Head of caudate nucleus (tissue), 42 donors: ENCODE measurements at regions not wholly inside any gene's neighbourhood (a gene's known extent, or its start where the extent isn't known, plus 50 kb on each side); places are given as distances from the start of the nearest gene placed in this dataset.
"Not testable (repeated sequence)": the region's sequence is repeated elsewhere in the genome, so short reads cannot be mapped to it uniquely, and the experiment has no call there.

Experiments
- DNase-seq, 42 donors: peaks; one replicate each; pipeline versions ENCODE4 v3.0.0 to v3.0.0-alpha.2; 2020 to 2021; ENCODE audit warnings: mixed read lengths in 7 of 42
- intact Hi-C: fragments of 100-400 bp; cut with DNase I; formaldehyde crosslinking; loops from one replicate; pipeline ENCODE4 v1.15.0; 2022

- DNase-seq: no peak
- intact Hi-C loops: no loop called here
These were observed 74.7 kb upstream of the PTPN1 start for GRCh38 chr20:50435397-50436051.

GRCh38 chr20:50436052-50436656, 74.0 kb upstream of the PTPN1 start:
- DNase-seq: no peak
- intact Hi-C loops: no loop called here

GRCh38 chr20:50436696-50437095, 73.5 kb upstream of the PTPN1 start:
- intact Hi-C loops: no loop called here
- DNase-seq: no peak

GRCh38 chr20:50438986-50439407, 71.2 kb upstream of the PTPN1 start:
- DNase-seq: no peak

GRCh38 chr20:50439539-50440453, 70.4 kb upstream of the PTPN1 start:
- DNase-seq: no peak
- intact Hi-C loops: no loop called here

More at GRCh38 chr20:50438986-50439407, 71.2 kb upstream of the PTPN1 start:
- intact Hi-C loops: no loop called here

- intact Hi-C loops: no loop called here
- DNase-seq: no peak
These were observed 67.7 kb upstream of the PTPN1 start for GRCh38 chr20:50442512-50442911.

- no peak for DNase-seq
- intact Hi-C loops: no loop called here
These were observed 64.6 kb upstream of the PTPN1 start for GRCh38 chr20:50445354-50446151.

GRCh38 chr20:50446351-50447101, 63.7 kb upstream of the PTPN1 start:
- intact Hi-C loops: no loop called here
- DNase-seq: no peak

- intact Hi-C loops: no loop called here
- no peak for DNase-seq
These were observed 62.9 kb upstream of the PTPN1 start for GRCh38 chr20:50447102-50447804.

GRCh38 chr20:50447817-50448216, 62.4 kb upstream of the PTPN1 start:
- intact Hi-C loops: no loop called here
- no peak for DNase-seq

- DNase-seq, intact Hi-C loops: not testable (repeated sequence)
These were observed 61.4 kb upstream of the PTPN1 start for GRCh38 chr20:50448625-50449403.

- DNase-seq: no peak
- intact Hi-C loops: no loop called here
These were observed 60.3 kb upstream of the PTPN1 start for GRCh38 chr20:50449738-50450492.

- no peak for DNase-seq
- intact Hi-C loops: no loop called here
These were observed 59.7 kb upstream of the PTPN1 start for GRCh38 chr20:50450493-50450826.

- no peak for DNase-seq
- intact Hi-C loops: no loop called here
These were observed 59.1 kb upstream of the PTPN1 start for GRCh38 chr20:50450881-50451752.

- intact Hi-C loops, DNase-seq: not testable (repeated sequence)
These were observed 58.3 kb upstream of the PTPN1 start for GRCh38 chr20:50451792-50452425.
